HepG2 (cell line): ENCODE measurements at regions not wholly inside any gene's neighbourhood (a gene's known extent, or its start where the extent isn't known, plus 50 kb on each side); places are given as distances from the start of the nearest gene placed in this dataset.

ENCODE experiments used
- ATAC-seq: fragments of 200-7000 bp; cut with Tn5 transposase; 3 replicates; pipeline ENCODE4 v1.9.1; 2020; ENCODE audit warnings: mild to moderate bottlenecking, moderate library complexity
- BruUV-seq: library from RNA; stranded (reverse); fragments of 400-500 nt; replicated peaks from 2 replicates; lab custom pipeline; 2021; lab: Mats Ljungman, UMichigan
- CTCF ChIA-PET: fragments of 300-600 bp; formaldehyde crosslinking; extraction: SDS; loops from one replicate; lab custom pipeline; 2021; ENCODE audit warnings: low total read pairs, inconsistent platforms, low intra/inter-chr PET ratio; lab: Yijun Ruan, JAX
- POLR2A ChIA-PET: fragments of 350-600 bp; sonication (Branson Sonifier 250); formaldehyde crosslinking; loops from one replicate; lab custom pipeline; 2020; ENCODE audit warnings: antibody characterized with exemption, inconsistent platforms; lab: Yijun Ruan, JAX
- DNase-seq: peaks from one replicate; pipeline ENCODE4 v3.0.0-alpha.2; 2015; ENCODE audit warnings: low spot score
- FAIRE-seq: peaks from 3 replicates; lab custom pipeline; 2011; peaks lifted over from hg19 to GRCh38; lab: Jason Lieb, UNC
- H2AFZ ChIP-seq: one replicate; pipeline ENCODE4 v1.6.1; 2011; ENCODE audit warnings: low read length, inconsistent platforms
- H3K27ac ChIP-seq: fragments of 300-600 bp; 3 replicates; pipeline ENCODE4 v1.8.0; 2011; ENCODE audit warnings: mixed run types, mild to moderate bottlenecking, mixed read lengths, low read length, inconsistent platforms; ENCODE audit not compliant: insufficient read depth; ENCODE audit errors: extremely low read length
- H3K27me3 ChIP-seq, 2 experiments: fragments of 200-600 bp in 1 of 2; 2 replicates in 1 of 2; 3 replicates in 1 of 2; pipeline versions ENCODE4 v1.6.0 to v1.8.0; 2011; ENCODE audit warnings: low read length in 2 of 2, mild to moderate bottlenecking in 2 of 2, moderate library complexity in 2 of 2, inconsistent platforms in 1 of 2; ENCODE audit not compliant: insufficient read depth in 2 of 2, control insufficient read depth in 1 of 2
- H3K36me3 ChIP-seq, 2 experiments: fragments of 200-600 bp in 1 of 2; replicated peaks in 1 of 2; 2 replicates in 1 of 2; 3 replicates in 1 of 2; pipeline versions ENCODE4 v1.5.1 to v1.8.0; 2011; ENCODE audit warnings: low read length in 2 of 2, inconsistent platforms in 1 of 2; ENCODE audit not compliant: insufficient read depth in 2 of 2, control insufficient read depth in 1 of 2
- H3K4me1 ChIP-seq: 2 replicates; pipeline ENCODE4 v1.5.1; 2012; ENCODE audit warnings: low read length, inconsistent platforms; ENCODE audit not compliant: insufficient read depth
- H3K4me2 ChIP-seq: 2 replicates; pipeline ENCODE4 v1.6.0; 2011; ENCODE audit warnings: low read depth, low read length, inconsistent platforms
- H3K4me3 ChIP-seq, 3 experiments: fragments of 200-600 bp in 1 of 3; sonication (generic), shearing (Covaris generic) in 1 of 3; replicated peaks in 1 of 3; 2 replicates each; pipeline ENCODE4 v1.5.1; 2011 to 2016; ENCODE audit warnings: low read length in 3 of 3, inconsistent platforms in 2 of 3, low read depth in 2 of 3, mild to moderate bottlenecking in 2 of 3, control low read depth in 1 of 3, mixed read lengths in 1 of 3; ENCODE audit not compliant: insufficient read depth in 1 of 3
- H3K79me2 ChIP-seq: one replicate; pipeline ENCODE4 v1.6.1; 2011; ENCODE audit warnings: low read length, inconsistent platforms; ENCODE audit not compliant: insufficient read depth
- H3K9ac ChIP-seq: 2 replicates; pipeline ENCODE4 v1.6.0; 2011; ENCODE audit warnings: mild to moderate bottlenecking, low read depth, low read length, inconsistent platforms; ENCODE audit not compliant: insufficient read depth
- H3K9me3 ChIP-seq: 2 replicates; pipeline ENCODE4 v1.5.1; 2012; ENCODE audit warnings: mild to moderate bottlenecking, low read length
- H4K20me1 ChIP-seq: 2 replicates; pipeline ENCODE4 v1.6.0; 2011; ENCODE audit warnings: inconsistent platforms, mild to moderate bottlenecking, low read length, moderate library complexity; ENCODE audit not compliant: insufficient read depth
- ASH2L ChIP-seq: fragments of 300-600, 200-600 bp; sonication (generic); IDR thresholded peaks from 2 replicates; pipeline ENCODE4 v1.7.0; 2017; ENCODE audit warnings: low read depth, mild to moderate bottlenecking, moderate library complexity, mixed read lengths, low read length; ENCODE audit not compliant: insufficient read length
- ATF7-NPFF ChIP-seq: sonication (generic); formaldehyde crosslinking; IDR thresholded peaks from 2 replicates; pipeline ENCODE4 v1.8.1; 2023; ENCODE audit warnings: mild to moderate bottlenecking, low read depth, missing genetic modification reagents, moderate library complexity
- KDM3A ChIP-seq: IDR thresholded peaks from 2 replicates; pipeline ENCODE4 v1.6.1; 2018; ENCODE audit warnings: low read depth, missing compliant biosample characterization
- KLF9 ChIP-seq: IDR thresholded peaks from 2 replicates; pipeline ENCODE4 v1.6.1; 2016; ENCODE audit warnings: low read depth
- KMT2B ChIP-seq: IDR thresholded peaks from 2 replicates; pipeline ENCODE4 v1.6.1; 2016; ENCODE audit warnings: missing genetic modification reagents, missing compliant biosample characterization
- MAFG ChIP-seq: sonication (generic); formaldehyde crosslinking; IDR thresholded peaks from 2 replicates; pipeline ENCODE4 v1.5.1; 2020; ENCODE audit warnings: mild to moderate bottlenecking, missing genetic modification reagents
- MBNL3 ChIP-seq: fragments of 250-450 bp; sonication (Bioruptor Pico); conservative IDR thresholded peaks from 2 replicates; pipeline ENCODE4 v1.8.0; 2022; ENCODE audit warnings: mild to moderate bottlenecking, inconsistent platforms
- RFX5 ChIP-seq: IDR thresholded peaks from 2 replicates; pipeline ENCODE4 v1.6.1; 2011; ENCODE audit warnings: low read depth, low read length, improper control_type of control experiment
- SIX4 ChIP-seq: sonication (generic); formaldehyde crosslinking; IDR thresholded peaks from 2 replicates; pipeline ENCODE4 v1.4.0; 2020; ENCODE audit warnings: missing genetic modification reagents
- THAP11 ChIP-seq: IDR thresholded peaks from 2 replicates; pipeline ENCODE4 v1.6.1; 2016; ENCODE audit warnings: missing biosample characterization, missing genetic modification reagents
- ZNF10 ChIP-seq: sonication (generic); formaldehyde crosslinking; IDR thresholded peaks from 2 replicates; pipeline ENCODE4 v1.4.0; 2020; ENCODE audit warnings: mild to moderate bottlenecking, low read depth, missing genetic modification reagents, borderline replicate concordance
- ZNF124 ChIP-seq: sonication (generic); formaldehyde crosslinking; IDR thresholded peaks from 2 replicates; pipeline ENCODE4 v1.4.0; 2020; ENCODE audit warnings: missing genetic modification reagents
- ZNF207 ChIP-seq: fragments of 450-650 bp; IDR thresholded peaks from 2 replicates; pipeline ENCODE4 v1.6.1; 2016; ENCODE audit warnings: antibody characterized with exemption, borderline replicate concordance
- ZNF24 ChIP-seq: fragments of 450-650 bp; IDR thresholded peaks from 2 replicates; pipeline ENCODE4 v1.6.1; 2017; ENCODE audit warnings: antibody characterized with exemption, mild to moderate bottlenecking
- ZNF451 ChIP-seq: sonication (generic); formaldehyde crosslinking; IDR thresholded peaks from 2 replicates; pipeline ENCODE4 v1.5.0; 2020; ENCODE audit warnings: mild to moderate bottlenecking, missing genetic modification reagents
- ZNF510 ChIP-seq: sonication (generic); formaldehyde crosslinking; IDR thresholded peaks from 2 replicates; pipeline ENCODE4 v1.4.0; 2020; ENCODE audit warnings: low read depth, mild to moderate bottlenecking, missing genetic modification reagents
- ZNF567 ChIP-seq: sonication (generic); formaldehyde crosslinking; IDR thresholded peaks from 2 replicates; pipeline ENCODE4 v1.8.1; 2023; ENCODE audit warnings: mild to moderate bottlenecking, missing genetic modification reagents, borderline replicate concordance
- ZNF761 ChIP-seq: sonication (generic); formaldehyde crosslinking; conservative IDR thresholded peaks from 2 replicates; pipeline ENCODE4 v1.4.0; 2020; ENCODE audit warnings: mild to moderate bottlenecking, missing genetic modification reagents
- WGBS: methylation state at CpG from one replicate; pipeline ENCODE4 v1.1.6; 2017; ENCODE audit warnings: low lambda C conversion rate; 5-methylcytosine and 5-hydroxymethylcytosine counted together
- in situ Hi-C: cut with HindIII; loops from 2 replicates; pipeline ENCODE4 v1.10.0; 2017; ENCODE audit warnings: low pct_unique_long_range_greater_than_20kb; ENCODE audit not compliant: extremely low pct_ligation_motif_present
- intact Hi-C: fragments of 100-400 bp; cut with micrococcal nuclease; formaldehyde crosslinking; loops from one replicate; pipeline ENCODE4 v1.10.0; 2022; ENCODE audit not compliant: unreplicated experiment
- TF ChIP-seq, protein P1 (sequence below): IDR thresholded peaks from 2 replicates; pipeline ENCODE4 v1.6.1; 2012; ENCODE audit warnings: inconsistent platforms
- TF ChIP-seq, protein P2 (sequence below): sonication (generic); formaldehyde crosslinking; IDR thresholded peaks from 2 replicates; pipeline ENCODE4 v1.9.0; 2022; ENCODE audit warnings: low read depth, missing genetic modification reagents

DNA sequence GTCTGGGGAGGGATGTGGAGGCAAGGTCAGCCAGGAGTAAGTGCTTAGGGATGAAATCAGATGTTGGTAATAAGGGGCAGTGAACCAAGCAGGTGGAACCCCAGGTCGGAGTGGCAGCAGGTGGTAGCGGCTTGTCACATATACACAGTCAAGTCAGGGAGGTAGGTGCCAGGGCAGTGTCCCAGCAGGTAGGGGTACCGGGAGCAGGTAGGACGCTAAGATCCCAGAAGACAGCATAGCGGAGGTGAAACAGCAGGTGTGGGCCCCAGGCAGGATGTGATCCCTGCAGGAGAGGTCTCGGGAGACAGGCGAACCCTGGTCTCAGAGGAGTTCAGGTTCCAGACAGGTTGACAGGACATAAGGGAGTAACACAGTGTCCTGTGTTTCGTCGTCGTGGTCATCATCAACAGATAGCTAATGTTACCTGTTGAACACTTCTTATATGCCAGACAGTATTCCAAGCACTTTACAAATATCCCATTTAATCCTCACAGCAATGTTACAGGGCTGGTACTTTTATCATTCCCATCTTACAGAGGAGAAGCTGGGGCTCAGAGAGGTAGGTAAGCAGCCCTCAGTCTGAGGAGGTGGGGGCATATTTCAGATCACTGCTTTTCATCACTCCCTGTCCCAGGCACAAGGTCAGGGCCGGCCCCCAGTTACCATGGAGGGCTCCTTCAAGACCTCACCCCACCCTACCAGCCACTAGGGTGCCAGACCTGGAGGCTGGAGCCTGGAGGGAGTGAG, 241.6 kb downstream of the UACA start:
- Histone ChIP-seq H3K79me2 (no peaks in the 10 kb centered on the region), H3K4me2 (no peak overlapping the region), H4K20me1 (no peaks in the 10 kb centered on the region), H3K4me1 (peaks cover 5% of the 10 kb centered on the region), H3K27me3 (peaks cover 4 to 13% of the 10 kb centered on the region in 2 experiments; a peak in 2 of 5 replicates), H2AFZ (no peak overlapping the region), H3K27ac (no peak overlapping the region), H3K4me3 (no peak overlapping the region), H3K9ac (no peak overlapping the region), H3K9me3 (no peaks in the 10 kb centered on the region), H3K36me3 (no peaks in the 10 kb centered on the region)
- POLR2A ChIA-PET: no interaction called here
- TF ChIP-seq ZNF567 (CRISPR knock-in tag) (no peak), KLF9 (no peak), ZNF124 (CRISPR knock-in tag) (no peak), RFX5 (no peak), MBNL3 (CRISPR knock-in tag) (no peak), ASH2L (no peak), ATF7-NPFF (CRISPR knock-in tag) (no peak), SIX4 (no peak), ZNF761 (no peak), MAFG (CRISPR knock-in tag) (no peak), ZNF451 (CRISPR knock-in tag) (no peak), ZNF24 (no peak), KDM3A (CRISPR knock-in tag) (no peak), ZNF207 (no peak), KMT2B (CRISPR knock-in tag) (no peak), THAP11 (CRISPR knock-in tag) (no peak), ZNF10 (CRISPR knock-in tag) (no peak), ZNF510 (CRISPR knock-in tag) (no peak)
- TF ChIP-seq, protein P1, sequence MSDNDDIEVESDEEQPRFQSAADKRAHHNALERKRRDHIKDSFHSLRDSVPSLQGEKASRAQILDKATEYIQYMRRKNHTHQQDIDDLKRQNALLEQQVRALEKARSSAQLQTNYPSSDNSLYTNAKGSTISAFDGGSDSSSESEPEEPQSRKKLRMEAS: no peak
- TF ChIP-seq, protein P2, sequence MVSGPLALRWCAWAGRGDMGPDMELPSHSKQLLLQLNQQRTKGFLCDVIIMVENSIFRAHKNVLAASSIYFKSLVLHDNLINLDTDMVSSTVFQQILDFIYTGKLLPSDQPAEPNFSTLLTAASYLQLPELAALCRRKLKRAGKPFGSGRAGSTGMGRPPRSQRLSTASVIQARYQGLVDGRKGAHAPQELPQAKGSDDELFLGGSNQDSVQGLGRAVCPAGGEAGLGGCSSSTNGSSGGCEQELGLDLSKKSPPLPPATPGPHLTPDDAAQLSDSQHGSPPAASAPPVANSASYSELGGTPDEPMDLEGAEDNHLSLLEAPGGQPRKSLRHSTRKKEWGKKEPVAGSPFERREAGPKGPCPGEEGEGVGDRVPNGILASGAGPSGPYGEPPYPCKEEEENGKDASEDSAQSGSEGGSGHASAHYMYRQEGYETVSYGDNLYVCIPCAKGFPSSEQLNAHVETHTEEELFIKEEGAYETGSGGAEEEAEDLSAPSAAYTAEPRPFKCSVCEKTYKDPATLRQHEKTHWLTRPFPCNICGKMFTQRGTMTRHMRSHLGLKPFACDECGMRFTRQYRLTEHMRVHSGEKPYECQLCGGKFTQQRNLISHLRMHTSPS (CRISPR knock-in tag): no peak
- DNase-seq (no peak), FAIRE-seq (no peak), ATAC-seq (no peak)
- CTCF ChIA-PET: no interaction called here
- BruUV-seq: no TSS peak
- WGBS: 25% methylated on average over 5 of the region's 11 CpGs
- in situ Hi-C loops: no loop called here
- intact Hi-C loops: no loop called here
